ENCODE measurements at regions not wholly inside any gene's neighbourhood (a gene's known extent, or its start where the extent isn't known, plus 50 kb on each side); places are given as distances from the start of the nearest gene placed in this dataset. TPM values are rescaled to one million over a fixed set of nuclear protein-coding genes. Genes with fewer than 3 reads are reported as not detected.
"Not testable (repeated sequence)": the region's sequence is repeated elsewhere in the genome, so short reads cannot be mapped to it uniquely, and the experiment has no call there.

GRCh38 chr6:47424436-47424836, 53.2 kb upstream of the CD2AP start:
- WGBS (ENCODE audit: low lambda C conversion rate, missing lambda C conversion rate): 49% methylated on average over 4 of the region's 4 CpGs

GRCh38 chr6:47425724-47426123, 51.9 kb upstream of the CD2AP start:
- H2AFZ ChIP-seq: not testable (repeated sequence)

More at GRCh38 chr6:47424436-47424836, 53.2 kb upstream of the CD2AP start:
- Histone ChIP-seq H3K9me3 (ENCODE audit: low read depth) (no peaks in the 10 kb centered on the region), H3K79me2 (no peaks in the 10 kb centered on the region), H3K4me3 (no peak overlapping the region), H3K27ac (no peak overlapping the region), H3K9me2 (replicated peaks; ENCODE audit: insufficient read depth) (no peaks in the 10 kb centered on the region), H3K4me2 (no peak overlapping the region), H2AFZ (no peak overlapping the region), H3K4me1 (ENCODE audit: insufficient read depth) (peaks cover 13% of the 10 kb centered on the region), H3K27me3 (no peaks in the 10 kb centered on the region), H3K36me3 (replicated peaks; ENCODE audit: insufficient read depth, low read depth) (no peaks in the 10 kb centered on the region), H4K20me1 (ENCODE audit: insufficient read depth, poor library complexity, severe bottlenecking) (no peaks in the 10 kb centered on the region)
- peak; percentile 20 for DNase-seq (ENCODE audit: low spot score)
- TF ChIP-seq EZH2phosphoT487 (IDR thresholded peaks at IDR 0.05; ENCODE audit: low read depth, severe bottlenecking, unreplicated experiment) (no peak), EZH2 (IDR thresholded peaks at IDR 0.05; ENCODE audit: borderline replicate concordance) (no peak)
- TF ChIP-seq, protein P1, sequence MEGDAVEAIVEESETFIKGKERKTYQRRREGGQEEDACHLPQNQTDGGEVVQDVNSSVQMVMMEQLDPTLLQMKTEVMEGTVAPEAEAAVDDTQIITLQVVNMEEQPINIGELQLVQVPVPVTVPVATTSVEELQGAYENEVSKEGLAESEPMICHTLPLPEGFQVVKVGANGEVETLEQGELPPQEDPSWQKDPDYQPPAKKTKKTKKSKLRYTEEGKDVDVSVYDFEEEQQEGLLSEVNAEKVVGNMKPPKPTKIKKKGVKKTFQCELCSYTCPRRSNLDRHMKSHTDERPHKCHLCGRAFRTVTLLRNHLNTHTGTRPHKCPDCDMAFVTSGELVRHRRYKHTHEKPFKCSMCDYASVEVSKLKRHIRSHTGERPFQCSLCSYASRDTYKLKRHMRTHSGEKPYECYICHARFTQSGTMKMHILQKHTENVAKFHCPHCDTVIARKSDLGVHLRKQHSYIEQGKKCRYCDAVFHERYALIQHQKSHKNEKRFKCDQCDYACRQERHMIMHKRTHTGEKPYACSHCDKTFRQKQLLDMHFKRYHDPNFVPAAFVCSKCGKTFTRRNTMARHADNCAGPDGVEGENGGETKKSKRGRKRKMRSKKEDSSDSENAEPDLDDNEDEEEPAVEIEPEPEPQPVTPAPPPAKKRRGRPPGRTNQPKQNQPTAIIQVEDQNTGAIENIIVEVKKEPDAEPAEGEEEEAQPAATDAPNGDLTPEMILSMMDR (IDR thresholded peaks at IDR 0.05; ENCODE audit: poor library complexity): no peak

DNA sequence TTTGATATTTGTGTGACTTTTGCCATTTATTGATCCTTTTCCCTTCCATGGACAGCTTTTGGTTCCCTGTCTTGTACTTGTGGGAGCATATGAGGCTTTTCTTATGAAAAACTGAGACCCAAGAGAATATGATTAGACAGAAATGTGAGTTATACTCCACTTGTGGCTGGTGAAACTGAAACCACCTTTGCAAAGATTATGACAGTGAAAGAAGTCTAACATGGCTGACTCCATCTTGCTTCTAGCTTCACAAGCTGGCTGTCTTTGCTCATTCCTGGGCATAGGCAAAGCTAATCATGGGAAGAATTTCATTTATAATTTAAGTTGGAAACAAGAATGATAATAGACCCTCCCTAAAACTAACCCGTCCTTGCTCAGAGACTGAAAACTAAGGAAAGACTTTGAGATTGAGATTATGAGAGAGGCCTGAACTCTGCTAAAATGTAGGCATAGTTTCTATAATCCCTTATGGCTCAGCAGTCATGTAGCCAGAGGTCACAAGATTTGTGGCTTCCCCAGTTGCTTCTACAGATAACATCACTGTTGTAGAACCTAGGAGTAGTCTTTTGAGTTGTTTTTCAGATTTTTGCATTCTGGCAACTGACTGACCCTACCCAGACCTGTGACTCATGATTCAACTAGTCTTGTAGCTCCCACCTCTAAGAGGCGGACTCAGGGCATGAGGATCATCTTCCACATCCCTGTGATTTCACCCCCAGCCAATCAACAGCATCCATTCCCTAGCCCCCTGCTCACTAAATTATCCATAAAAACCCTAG, 50.9 kb upstream of the CD2AP start:
- Histone ChIP-seq H3K27me3 (no peaks in the 10 kb centered on the region), H3K36me3 (replicated peaks; ENCODE audit: insufficient read depth, low read depth) (no peaks in the 10 kb centered on the region), H3K9me2 (replicated peaks; ENCODE audit: insufficient read depth) (no peaks in the 10 kb centered on the region), H3K4me3 (no peak overlapping the region), H3K4me1 (ENCODE audit: insufficient read depth) (no peaks in the 10 kb centered on the region), H4K20me1 (ENCODE audit: insufficient read depth, poor library complexity, severe bottlenecking) (no peaks in the 10 kb centered on the region), H3K9me3 (ENCODE audit: low read depth) (no peaks in the 10 kb centered on the region), H3K79me2 (no peaks in the 10 kb centered on the region), H2AFZ (no peak overlapping the region), H3K27ac (no peak overlapping the region), H3K4me2 (no peak overlapping the region)
- no peak for DNase-seq (ENCODE audit: low spot score)
- WGBS (ENCODE audit: low lambda C conversion rate, missing lambda C conversion rate): 88% methylated on average over 2 of the region's 2 CpGs
- TF ChIP-seq, protein P1 (IDR thresholded peaks at IDR 0.05; ENCODE audit: poor library complexity): no peak
- no peak for TF ChIP-seq EZH2phosphoT487 (IDR thresholded peaks at IDR 0.05; ENCODE audit: low read depth, severe bottlenecking, unreplicated experiment)
- no peak for TF ChIP-seq EZH2 (IDR thresholded peaks at IDR 0.05; ENCODE audit: borderline replicate concordance)

More at GRCh38 chr6:47425724-47426123, 51.9 kb upstream of the CD2AP start:
- not testable (repeated sequence) for H3K4me3 ChIP-seq; H3K4me1 ChIP-seq (ENCODE audit: insufficient read depth); H4K20me1 ChIP-seq (ENCODE audit: insufficient read depth, poor library complexity, severe bottlenecking); H3K27ac ChIP-seq; H3K4me2 ChIP-seq; H3K36me3 ChIP-seq (replicated peaks; ENCODE audit: insufficient read depth, low read depth); H3K79me2 ChIP-seq; H3K9me2 ChIP-seq (replicated peaks; ENCODE audit: insufficient read depth); H3K27me3 ChIP-seq; DNase-seq (ENCODE audit: low spot score); H3K9me3 ChIP-seq (ENCODE audit: low read depth)
- 92% methylated on average over 3 of the region's 3 CpGs for WGBS (ENCODE audit: low lambda C conversion rate, missing lambda C conversion rate)

DNA sequence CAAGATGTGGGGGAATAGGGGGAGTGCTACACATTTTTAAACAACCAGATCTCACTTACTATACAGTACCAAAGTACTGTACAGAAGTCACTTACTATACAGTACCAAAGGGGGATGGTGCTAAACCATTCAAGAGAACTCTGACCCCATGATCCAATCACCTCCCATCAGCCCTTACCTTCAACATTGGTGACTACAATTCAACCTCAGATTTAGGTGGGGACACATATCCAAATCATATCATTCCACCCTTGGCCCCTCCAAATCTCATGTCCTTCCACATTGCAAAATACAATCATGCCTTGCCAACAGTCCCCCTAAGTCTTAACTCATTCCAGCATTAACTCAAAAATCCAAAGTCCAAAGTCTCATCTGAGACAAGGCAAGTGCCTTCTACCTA, 49.9 kb upstream of the CD2AP start:
- H3K4me2 ChIP-seq: no peak overlapping the region
- no peak overlapping the region for H3K27ac ChIP-seq
- no peaks in the 10 kb centered on the region for H3K9me2 ChIP-seq (replicated peaks; ENCODE audit: insufficient read depth)
- no peaks in the 10 kb centered on the region for H3K36me3 ChIP-seq (replicated peaks; ENCODE audit: insufficient read depth, low read depth)
- no peak for DNase-seq (ENCODE audit: low spot score)
- H4K20me1 ChIP-seq (ENCODE audit: insufficient read depth, poor library complexity, severe bottlenecking): no peaks in the 10 kb centered on the region
- H3K4me3 ChIP-seq: no peak overlapping the region
- no peaks in the 10 kb centered on the region for H3K79me2 ChIP-seq
- H3K9me3 ChIP-seq (ENCODE audit: low read depth): no peaks in the 10 kb centered on the region
- TF ChIP-seq EZH2 (IDR thresholded peaks at IDR 0.05; ENCODE audit: borderline replicate concordance) (no peak), EZH2phosphoT487 (IDR thresholded peaks at IDR 0.05; ENCODE audit: low read depth, severe bottlenecking, unreplicated experiment) (no peak)
- TF ChIP-seq, protein P1 (IDR thresholded peaks at IDR 0.05; ENCODE audit: poor library complexity): no peak
- H3K4me1 ChIP-seq (ENCODE audit: insufficient read depth): no peaks in the 10 kb centered on the region
- no peaks in the 10 kb centered on the region for H3K27me3 ChIP-seq
- H2AFZ ChIP-seq: no peak overlapping the region

Small RNAs in the stretch of these regions (small RNA-seq; reads per million reads assigned to genes)
- not detected for gene B3GNTL1P2

Data from hepatocyte (in vitro differentiated cells).